ENCODE measurements at regions not wholly inside any gene's neighbourhood (a gene's known extent, or its start where the extent isn't known, plus 50 kb on each side); places are given as distances from the start of the nearest gene placed in this dataset.
"Not testable (repeated sequence)": the region's sequence is repeated elsewhere in the genome, so short reads cannot be mapped to it uniquely, and the experiment has no call there.

DNA sequence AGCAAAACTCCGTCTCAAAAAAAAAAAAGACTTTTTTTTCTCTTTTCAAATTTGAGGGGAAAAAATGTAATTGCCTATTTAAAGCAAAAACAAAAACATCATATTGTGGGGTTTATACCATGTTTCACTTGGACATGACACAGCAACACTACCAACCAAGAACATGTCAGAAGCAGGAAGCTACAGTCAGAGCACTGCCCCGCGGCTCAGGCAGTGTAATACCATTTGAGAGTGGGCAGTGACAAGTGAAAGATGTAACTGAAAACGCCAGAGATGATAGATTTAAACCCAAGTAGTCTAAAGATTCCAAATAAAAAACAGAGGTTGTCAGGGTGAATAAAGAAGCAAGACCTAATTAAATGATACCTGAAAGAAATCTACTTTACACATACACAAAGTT, 68.6 kb downstream of the GOLGA6L6 start:
- not testable (repeated sequence) for TF ChIP-seq RAD21 (IDR thresholded peaks at IDR 0.05; ENCODE audit: low read length); RCOR1 (IDR thresholded peaks at IDR 0.05; ENCODE audit: low read length); MXI1 (IDR thresholded peaks at IDR 0.05; ENCODE audit: low read depth, low read length)
- TF ChIP-seq, protein P1, sequence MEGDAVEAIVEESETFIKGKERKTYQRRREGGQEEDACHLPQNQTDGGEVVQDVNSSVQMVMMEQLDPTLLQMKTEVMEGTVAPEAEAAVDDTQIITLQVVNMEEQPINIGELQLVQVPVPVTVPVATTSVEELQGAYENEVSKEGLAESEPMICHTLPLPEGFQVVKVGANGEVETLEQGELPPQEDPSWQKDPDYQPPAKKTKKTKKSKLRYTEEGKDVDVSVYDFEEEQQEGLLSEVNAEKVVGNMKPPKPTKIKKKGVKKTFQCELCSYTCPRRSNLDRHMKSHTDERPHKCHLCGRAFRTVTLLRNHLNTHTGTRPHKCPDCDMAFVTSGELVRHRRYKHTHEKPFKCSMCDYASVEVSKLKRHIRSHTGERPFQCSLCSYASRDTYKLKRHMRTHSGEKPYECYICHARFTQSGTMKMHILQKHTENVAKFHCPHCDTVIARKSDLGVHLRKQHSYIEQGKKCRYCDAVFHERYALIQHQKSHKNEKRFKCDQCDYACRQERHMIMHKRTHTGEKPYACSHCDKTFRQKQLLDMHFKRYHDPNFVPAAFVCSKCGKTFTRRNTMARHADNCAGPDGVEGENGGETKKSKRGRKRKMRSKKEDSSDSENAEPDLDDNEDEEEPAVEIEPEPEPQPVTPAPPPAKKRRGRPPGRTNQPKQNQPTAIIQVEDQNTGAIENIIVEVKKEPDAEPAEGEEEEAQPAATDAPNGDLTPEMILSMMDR (IDR thresholded peaks at IDR 0.05) = not testable (repeated sequence)
